Uterus (tissue), 2 donors: ENCODE measurements at regions not wholly inside any gene's neighbourhood (a gene's known extent, or its start where the extent isn't known, plus 50 kb on each side); places are given as distances from the start of the nearest gene placed in this dataset.

Experiments
- POLR2A ChIP-seq, 2 donors: fragments of 450-650 bp; IDR thresholded peaks; one replicate each; pipeline ENCODE4 v1.6.1; 2016; ENCODE audit warnings: antibody characterized with exemption in 2 of 2, mild to moderate bottlenecking in 1 of 2, moderate library complexity in 1 of 2
- TF ChIP-seq, protein P1 (sequence below), 4 experiments: fragments of 200-600 bp in 2 of 4; fragments of 450-650 bp in 2 of 4; sonication (generic) in 2 of 4; IDR thresholded peaks; one replicate each; pipeline ENCODE4 v1.5.1; 2016 to 2019; ENCODE audit warnings: antibody characterized with exemption in 4 of 4, mild to moderate bottlenecking in 2 of 4, moderate library complexity in 1 of 4

DNA sequence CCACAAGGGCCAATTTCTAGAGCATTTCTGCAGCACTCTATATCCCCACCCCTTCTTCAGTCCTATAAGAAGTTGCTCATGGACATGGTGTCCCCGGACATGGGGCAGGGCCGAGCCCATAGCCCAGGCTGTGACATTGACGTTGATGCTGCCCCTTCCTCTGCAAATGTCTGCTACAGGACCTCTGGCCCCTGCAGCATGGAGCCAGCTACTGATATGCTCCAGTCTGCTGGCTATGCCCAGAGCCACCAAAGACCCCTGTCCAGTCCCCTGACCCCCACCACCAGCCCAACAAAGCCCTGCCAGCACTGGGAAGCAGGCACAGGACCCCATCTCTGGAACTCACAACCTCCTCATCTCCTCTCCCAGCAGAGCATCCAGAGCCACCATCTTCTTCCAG, 120.1 kb upstream of the SMAD3 start:
- TF ChIP-seq, protein P1, sequence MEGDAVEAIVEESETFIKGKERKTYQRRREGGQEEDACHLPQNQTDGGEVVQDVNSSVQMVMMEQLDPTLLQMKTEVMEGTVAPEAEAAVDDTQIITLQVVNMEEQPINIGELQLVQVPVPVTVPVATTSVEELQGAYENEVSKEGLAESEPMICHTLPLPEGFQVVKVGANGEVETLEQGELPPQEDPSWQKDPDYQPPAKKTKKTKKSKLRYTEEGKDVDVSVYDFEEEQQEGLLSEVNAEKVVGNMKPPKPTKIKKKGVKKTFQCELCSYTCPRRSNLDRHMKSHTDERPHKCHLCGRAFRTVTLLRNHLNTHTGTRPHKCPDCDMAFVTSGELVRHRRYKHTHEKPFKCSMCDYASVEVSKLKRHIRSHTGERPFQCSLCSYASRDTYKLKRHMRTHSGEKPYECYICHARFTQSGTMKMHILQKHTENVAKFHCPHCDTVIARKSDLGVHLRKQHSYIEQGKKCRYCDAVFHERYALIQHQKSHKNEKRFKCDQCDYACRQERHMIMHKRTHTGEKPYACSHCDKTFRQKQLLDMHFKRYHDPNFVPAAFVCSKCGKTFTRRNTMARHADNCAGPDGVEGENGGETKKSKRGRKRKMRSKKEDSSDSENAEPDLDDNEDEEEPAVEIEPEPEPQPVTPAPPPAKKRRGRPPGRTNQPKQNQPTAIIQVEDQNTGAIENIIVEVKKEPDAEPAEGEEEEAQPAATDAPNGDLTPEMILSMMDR (IDR thresholded peaks at IDR 0.05), result no peak
- TF ChIP-seq POLR2A (IDR thresholded peaks at IDR 0.05), result no peak
